ENCODE measurements at regions not wholly inside any gene's neighbourhood (a gene's known extent, or its start where the extent isn't known, plus 50 kb on each side); places are given as distances from the start of the nearest gene placed in this dataset.
"Not testable (repeated sequence)": the region's sequence is repeated elsewhere in the genome, so short reads cannot be mapped to it uniquely, and the experiment has no call there.

- Histone ChIP-seq H3K27ac (ENCODE audit: low read depth in 1 of 2, low read length in 2 of 2) (no peak overlapping the region), H3K27me3 (ENCODE audit: control insufficient read depth in 4 of 4, insufficient read depth in 4 of 4, low read length in 3 of 4) (no peaks in the 10 kb centered on the region), H3K9me3 (ENCODE audit: control insufficient read depth in 4 of 4, low read length in 3 of 4) (peaks cover 0 to 5% (median under 1%) of the 10 kb centered on the region in 4 donors), H3K9ac (ENCODE audit: low read depth in 1 of 2, low read length in 2 of 2) (no peak overlapping the region), H3K4me1 (ENCODE audit: control insufficient read depth in 4 of 4, insufficient read depth in 4 of 4, low read length in 3 of 4) (peaks cover 1 to 27% (median 13%) of the 10 kb centered on the region in 4 donors), H3K4me3 (ENCODE audit: low read depth in 1 of 3, low read length in 3 of 3) (no peak overlapping the region), H3K36me3 (ENCODE audit: control insufficient read depth in 4 of 4, insufficient read depth in 3 of 4, low read depth in 1 of 4, low read length in 3 of 4) (no peaks in the 10 kb centered on the region)
- WGBS: 40% methylated on average over 2 of the region's 2 CpGs
- TF ChIP-seq FOXA1 (IDR thresholded peaks at IDR 0.05) (no peak), RXRA (IDR thresholded peaks at IDR 0.05) (peak; percentile 63 to 68), SP1 (IDR thresholded peaks at IDR 0.05) (peak; percentile 74), YY1 (IDR thresholded peaks at IDR 0.05) (peak; percentile 27), RAD21 (IDR thresholded peaks at IDR 0.05) (peak; percentile 33 to 36), HNF4A (conservative IDR thresholded peaks at IDR 0.05) (peak; percentile 54 to 59)
- no peak for DNase-seq (ENCODE audit: low spot score)
Measured at GRCh38 chr5:85397451-85397850, 1012.8 kb upstream of the EDIL3 start.

DNA sequence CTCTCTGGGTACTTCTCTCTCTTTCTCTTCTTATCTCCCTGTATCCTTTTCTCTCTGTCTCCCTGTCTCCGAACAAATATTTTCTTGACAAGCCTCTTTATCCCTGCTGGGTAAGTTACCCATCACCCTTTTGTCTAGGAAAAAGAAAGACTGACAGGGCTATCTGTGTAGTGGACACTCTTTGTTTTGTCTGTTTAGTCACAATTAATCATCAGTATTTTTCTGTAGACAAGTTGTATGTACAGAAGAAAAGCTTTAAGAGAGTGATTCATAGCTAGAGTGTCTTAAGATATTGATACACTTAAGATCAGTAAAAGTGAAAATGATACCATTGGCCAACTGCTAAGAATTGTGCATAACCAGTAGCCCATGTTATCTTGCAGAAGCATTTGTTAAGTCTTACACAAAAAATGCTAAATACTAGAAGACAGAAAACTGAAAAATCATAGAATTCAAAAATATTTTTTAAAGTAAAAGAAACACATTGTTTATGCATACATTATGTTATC lies 1043.8 kb upstream of the EDIL3 start:
- Histone ChIP-seq H3K4me1 (ENCODE audit: control insufficient read depth in 4 of 4, insufficient read depth in 4 of 4, low read length in 3 of 4) (no peaks in the 10 kb centered on the region), H3K4me3 (ENCODE audit: low read depth in 1 of 3, low read length in 3 of 3) (no peak overlapping the region), H3K27me3 (ENCODE audit: control insufficient read depth in 4 of 4, insufficient read depth in 4 of 4, low read length in 3 of 4) (no peaks in the 10 kb centered on the region), H3K9me3 (ENCODE audit: control insufficient read depth in 4 of 4, low read length in 3 of 4) (no peaks in the 10 kb centered on the region), H3K27ac (ENCODE audit: low read depth in 1 of 2, low read length in 2 of 2) (no peak overlapping the region), H3K9ac (ENCODE audit: low read depth in 1 of 2, low read length in 2 of 2) (no peak overlapping the region), H3K36me3 (ENCODE audit: control insufficient read depth in 4 of 4, insufficient read depth in 3 of 4, low read depth in 1 of 4, low read length in 3 of 4) (no peaks in the 10 kb centered on the region)
- WGBS: 57% methylated on average over 1 of the region's 1 CpG
- DNase-seq (ENCODE audit: low spot score): no peak
- no peak for TF ChIP-seq HNF4G (IDR thresholded peaks at IDR 0.05)

GRCh38 chr5:85431726-85432125 lies 1047.0 kb upstream of the EDIL3 start:
- WGBS: 85% methylated on average over 7 of the region's 7 CpGs
- DNase-seq (ENCODE audit: low spot score): not testable (repeated sequence)

GRCh38 chr5:85441156-85441555 lies 1056.5 kb upstream of the EDIL3 start:
- Histone ChIP-seq H3K27ac (ENCODE audit: low read depth in 1 of 2, low read length in 2 of 2) (no peak overlapping the region), H3K9ac (ENCODE audit: low read depth in 1 of 2, low read length in 2 of 2) (no peak overlapping the region), H3K4me3 (ENCODE audit: low read depth in 1 of 3, low read length in 3 of 3) (no peak overlapping the region), H3K27me3 (ENCODE audit: control insufficient read depth in 4 of 4, insufficient read depth in 4 of 4, low read length in 3 of 4) (no peaks in the 10 kb centered on the region), H3K4me1 (ENCODE audit: control insufficient read depth in 4 of 4, insufficient read depth in 4 of 4, low read length in 3 of 4) (peaks cover 0 to 5% (median 0%) of the 10 kb centered on the region in 4 donors), H3K9me3 (ENCODE audit: control insufficient read depth in 4 of 4, low read length in 3 of 4) (no peaks in the 10 kb centered on the region), H3K36me3 (ENCODE audit: control insufficient read depth in 4 of 4, insufficient read depth in 3 of 4, low read depth in 1 of 4, low read length in 3 of 4) (no peaks in the 10 kb centered on the region)
- 79% methylated on average over 3 of the region's 3 CpGs for WGBS
- DNase-seq (ENCODE audit: low spot score): no peak
- TF ChIP-seq JUND (IDR thresholded peaks at IDR 0.05): no peak
- no peak for TF ChIP-seq CTCF (IDR thresholded peaks at IDR 0.05; ENCODE audit: low read depth, low read length, missing input control)

More at GRCh38 chr5:85431726-85432125, 1047.0 kb upstream of the EDIL3 start:
- not testable (repeated sequence) for H3K27ac ChIP-seq (ENCODE audit: low read depth in 1 of 2, low read length in 2 of 2); H3K9ac ChIP-seq (ENCODE audit: low read depth in 1 of 2, low read length in 2 of 2); H3K27me3 ChIP-seq (ENCODE audit: control insufficient read depth in 4 of 4, insufficient read depth in 4 of 4, low read length in 3 of 4); H3K36me3 ChIP-seq (ENCODE audit: control insufficient read depth in 4 of 4, insufficient read depth in 3 of 4, low read depth in 1 of 4, low read length in 3 of 4); H3K4me3 ChIP-seq (ENCODE audit: low read depth in 1 of 3, low read length in 3 of 3); H3K4me1 ChIP-seq (ENCODE audit: control insufficient read depth in 4 of 4, insufficient read depth in 4 of 4, low read length in 3 of 4); H3K9me3 ChIP-seq (ENCODE audit: control insufficient read depth in 4 of 4, low read length in 3 of 4)

Measured in liver (tissue), 8 donors.